ENCODE measurements at regions not wholly inside any gene's neighbourhood (a gene's known extent, or its start where the extent isn't known, plus 50 kb on each side); places are given as distances from the start of the nearest gene placed in this dataset.

- TF ChIP-seq, protein P1, sequence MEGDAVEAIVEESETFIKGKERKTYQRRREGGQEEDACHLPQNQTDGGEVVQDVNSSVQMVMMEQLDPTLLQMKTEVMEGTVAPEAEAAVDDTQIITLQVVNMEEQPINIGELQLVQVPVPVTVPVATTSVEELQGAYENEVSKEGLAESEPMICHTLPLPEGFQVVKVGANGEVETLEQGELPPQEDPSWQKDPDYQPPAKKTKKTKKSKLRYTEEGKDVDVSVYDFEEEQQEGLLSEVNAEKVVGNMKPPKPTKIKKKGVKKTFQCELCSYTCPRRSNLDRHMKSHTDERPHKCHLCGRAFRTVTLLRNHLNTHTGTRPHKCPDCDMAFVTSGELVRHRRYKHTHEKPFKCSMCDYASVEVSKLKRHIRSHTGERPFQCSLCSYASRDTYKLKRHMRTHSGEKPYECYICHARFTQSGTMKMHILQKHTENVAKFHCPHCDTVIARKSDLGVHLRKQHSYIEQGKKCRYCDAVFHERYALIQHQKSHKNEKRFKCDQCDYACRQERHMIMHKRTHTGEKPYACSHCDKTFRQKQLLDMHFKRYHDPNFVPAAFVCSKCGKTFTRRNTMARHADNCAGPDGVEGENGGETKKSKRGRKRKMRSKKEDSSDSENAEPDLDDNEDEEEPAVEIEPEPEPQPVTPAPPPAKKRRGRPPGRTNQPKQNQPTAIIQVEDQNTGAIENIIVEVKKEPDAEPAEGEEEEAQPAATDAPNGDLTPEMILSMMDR (IDR thresholded peaks at IDR 0.05), result no peak
- no peak for DNase-seq (ENCODE audit: low spot score)
- H3K4me3 ChIP-seq, result no peak overlapping the region
- no peaks in the 10 kb centered on the region for H3K27me3 ChIP-seq (replicated peaks; ENCODE audit: insufficient read depth)
- no peaks in the 10 kb centered on the region for H3K9me3 ChIP-seq
- H3K27ac ChIP-seq, result no peak overlapping the region
- H3K36me3 ChIP-seq, result no peaks in the 10 kb centered on the region
- H3K4me1 ChIP-seq (ENCODE audit: control insufficient read depth in 1 of 2, low read depth in 2 of 2), result no peaks in the 10 kb centered on the region
- no peak for ATAC-seq (ENCODE audit: insufficient number of reproducible peaks, low FRiP score, low read depth)
Measured at GRCh38 chr16:50476486-50477255, 71.5 kb upstream of the NKD1 start.

DNA sequence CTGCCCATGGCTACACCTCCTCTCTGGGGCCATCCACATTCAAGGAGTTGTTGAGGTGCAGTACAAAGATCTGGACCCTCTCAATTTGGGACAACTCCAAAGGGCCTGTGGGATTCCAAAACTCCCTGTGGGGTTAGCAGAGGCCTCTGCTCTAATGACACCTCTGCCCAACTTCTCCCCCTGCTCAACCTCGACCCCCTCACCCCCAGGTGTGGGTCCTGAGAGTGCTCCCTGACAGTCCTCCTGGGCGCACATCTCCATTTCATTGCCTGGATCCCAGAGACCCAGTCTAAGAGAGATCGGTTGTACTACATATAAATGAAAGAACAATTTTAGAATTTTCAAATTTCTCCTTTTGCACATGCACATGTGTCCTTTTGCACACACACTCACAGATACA lies 73.0 kb upstream of the NKD1 start:
- no peak for ATAC-seq (ENCODE audit: insufficient number of reproducible peaks, low FRiP score, low read depth)
- no peak for DNase-seq (ENCODE audit: low spot score)
- H3K4me3 ChIP-seq, result no peak overlapping the region

GRCh38 chr16:50474138-50474537 lies 74.1 kb upstream of the NKD1 start:
- ATAC-seq (ENCODE audit: insufficient number of reproducible peaks, low FRiP score, low read depth) (no peak), DNase-seq (ENCODE audit: low spot score) (no peak)
- TF ChIP-seq, protein P1 (IDR thresholded peaks at IDR 0.05), result no peak
- no peaks in the 10 kb centered on the region for H3K36me3 ChIP-seq
- no peaks in the 10 kb centered on the region for H3K9me3 ChIP-seq
- no peak overlapping the region for H3K27ac ChIP-seq
- H3K4me1 ChIP-seq (ENCODE audit: control insufficient read depth in 1 of 2, low read depth in 2 of 2), result no peaks in the 10 kb centered on the region
- H3K27me3 ChIP-seq (replicated peaks; ENCODE audit: insufficient read depth), result no peaks in the 10 kb centered on the region
- no peak overlapping the region for H3K4me3 ChIP-seq

More for the DNA sequence above, 73.0 kb upstream of the NKD1 start:
- no peaks in the 10 kb centered on the region for H3K9me3 ChIP-seq
- H3K27me3 ChIP-seq (replicated peaks; ENCODE audit: insufficient read depth), result no peaks in the 10 kb centered on the region
- no peaks in the 10 kb centered on the region for H3K4me1 ChIP-seq (ENCODE audit: control insufficient read depth in 1 of 2, low read depth in 2 of 2)
- no peaks in the 10 kb centered on the region for H3K36me3 ChIP-seq
- no peak overlapping the region for H3K27ac ChIP-seq
- TF ChIP-seq, protein P1 (IDR thresholded peaks at IDR 0.05), result no peak

GRCh38 chr16:50473356-50473945 lies 74.7 kb upstream of the NKD1 start:
- ATAC-seq (ENCODE audit: insufficient number of reproducible peaks, low FRiP score, low read depth), result no peak
- H3K4me1 ChIP-seq (ENCODE audit: control insufficient read depth in 1 of 2, low read depth in 2 of 2), result peaks cover 0 to 3% of the 10 kb centered on the region in 2 donors
- H3K9me3 ChIP-seq, result no peaks in the 10 kb centered on the region
- no peak overlapping the region for H3K4me3 ChIP-seq
- no peak overlapping the region for H3K27ac ChIP-seq
- H3K27me3 ChIP-seq (replicated peaks; ENCODE audit: insufficient read depth), result no peaks in the 10 kb centered on the region
- TF ChIP-seq, protein P1 (IDR thresholded peaks at IDR 0.05), result no peak
- no peaks in the 10 kb centered on the region for H3K36me3 ChIP-seq
- DNase-seq (ENCODE audit: low spot score), result no peak

DNA sequence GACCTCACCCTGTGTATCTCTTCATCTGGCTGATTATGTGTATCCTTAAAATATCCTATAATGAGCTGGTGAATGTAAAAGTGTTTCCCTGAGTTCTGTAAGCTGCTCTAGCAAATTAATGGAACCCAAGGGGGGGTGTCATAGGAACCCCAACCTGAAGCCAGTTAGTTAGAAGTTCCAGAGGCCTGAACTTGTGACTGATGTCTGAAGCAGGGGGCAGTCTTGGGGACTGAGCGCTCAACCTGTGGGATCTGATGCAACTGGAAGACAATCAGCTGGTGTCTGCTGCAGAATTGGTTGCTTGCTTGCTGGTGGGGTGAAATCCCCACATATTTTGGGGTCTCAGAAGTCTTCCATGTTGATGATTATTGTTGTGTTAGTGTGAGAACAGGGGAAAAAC lies 75.7 kb upstream of the NKD1 start:
- DNase-seq (ENCODE audit: low spot score) (no peak), ATAC-seq (ENCODE audit: insufficient number of reproducible peaks, low FRiP score, low read depth) (no peak)
- Histone ChIP-seq H3K36me3 (no peaks in the 10 kb centered on the region), H3K27ac (no peak overlapping the region), H3K4me3 (no peak overlapping the region), H3K4me1 (ENCODE audit: control insufficient read depth in 1 of 2, low read depth in 2 of 2) (peaks cover 0 to 10% of the 10 kb centered on the region in 2 donors), H3K27me3 (replicated peaks; ENCODE audit: insufficient read depth) (no peaks in the 10 kb centered on the region), H3K9me3 (no peaks in the 10 kb centered on the region)
- TF ChIP-seq, protein P1 (IDR thresholded peaks at IDR 0.05), result no peak

Data from thoracic aorta (tissue), 2 donors.